Hematopoietic multipotent progenitor cell treated with erythropoietin and hydrocortisone succinate and interleukin-3 and kit ligand, for 15 days (in vitro differentiated cells): ENCODE measurements at regions not wholly inside any gene's neighbourhood (a gene's known extent, or its start where the extent isn't known, plus 50 kb on each side); places are given as distances from the start of the nearest gene placed in this dataset.

Source experiments
- DNase-seq: peaks from one replicate; pipeline ENCODE4 v3.0.0-alpha.2; 2015; ENCODE audit warnings: low spot score

GRCh38 chr1:96996001-96996400, 274.4 kb downstream of the PTBP2 start:
- DNase-seq, result no peak

GRCh38 chr1:96997717-96998116, 276.1 kb downstream of the PTBP2 start:
- no peak for DNase-seq

- no peak for DNase-seq
Observed at GRCh38 chr1:96998466-96998865, 276.9 kb downstream of the PTBP2 start.

GRCh38 chr1:96999191-96999590, 277.6 kb downstream of the PTBP2 start:
- DNase-seq, result no peak

- DNase-seq, result no peak
Observed at GRCh38 chr1:97004054-97004453, 282.5 kb downstream of the PTBP2 start.

- no peak for DNase-seq
Observed at GRCh38 chr1:97004743-97005142, 283.2 kb downstream of the PTBP2 start.

GRCh38 chr1:97006044-97006661, 284.6 kb downstream of the PTBP2 start:
- no peak for DNase-seq

GRCh38 chr1:97007840-97008604, 286.4 kb downstream of the PTBP2 start:
- DNase-seq, result no peak

- no peak for DNase-seq
Observed at GRCh38 chr1:97010566-97011264, 289.1 kb downstream of the PTBP2 start.

GRCh38 chr1:97013136-97013535, 291.6 kb downstream of the PTBP2 start:
- DNase-seq, result no peak

GRCh38 chr1:97013941-97014340, 292.4 kb downstream of the PTBP2 start:
- no peak for DNase-seq

GRCh38 chr1:97014426-97014825, 292.8 kb downstream of the PTBP2 start:
- no peak for DNase-seq

GRCh38 chr1:97017895-97018294, 296.3 kb downstream of the PTBP2 start:
- DNase-seq, result no peak
